NCI-H1417 (cell line): ENCODE measurements at regions not wholly inside any gene's neighbourhood (a gene's known extent, or its start where the extent isn't known, plus 50 kb on each side); places are given as distances from the start of the nearest gene placed in this dataset.
A peak's percentile ranks its signal among the peaks of the same experiment; 100 is the strongest.

ENCODE experiments used
- DNase-seq, 3 experiments: peaks; one replicate each; lab custom pipeline; 2025; lab: John Stamatoyannopoulos, UW

DNA sequence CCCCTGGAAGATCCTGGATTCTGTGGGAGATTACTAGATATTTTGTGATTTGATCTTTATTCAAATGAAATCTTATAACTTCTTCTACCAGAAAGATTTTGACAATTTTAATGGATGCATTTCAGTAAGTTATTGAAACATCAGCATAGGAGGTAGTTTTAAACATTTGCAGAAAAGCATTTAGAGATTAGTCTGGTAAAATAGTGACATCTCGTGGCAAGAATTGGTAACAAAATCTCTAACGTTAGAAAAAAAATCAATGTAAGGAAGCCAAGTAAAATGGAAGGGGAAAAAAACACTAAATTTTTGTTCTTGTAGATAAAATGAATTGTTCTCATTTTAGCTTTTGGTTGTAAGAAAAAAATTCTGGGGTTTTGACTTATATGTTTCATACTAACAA is 73.3 kb downstream of the TASL start:
- peak in 2 of 3 experiments; percentile 45 to 87 for DNase-seq

DNA sequence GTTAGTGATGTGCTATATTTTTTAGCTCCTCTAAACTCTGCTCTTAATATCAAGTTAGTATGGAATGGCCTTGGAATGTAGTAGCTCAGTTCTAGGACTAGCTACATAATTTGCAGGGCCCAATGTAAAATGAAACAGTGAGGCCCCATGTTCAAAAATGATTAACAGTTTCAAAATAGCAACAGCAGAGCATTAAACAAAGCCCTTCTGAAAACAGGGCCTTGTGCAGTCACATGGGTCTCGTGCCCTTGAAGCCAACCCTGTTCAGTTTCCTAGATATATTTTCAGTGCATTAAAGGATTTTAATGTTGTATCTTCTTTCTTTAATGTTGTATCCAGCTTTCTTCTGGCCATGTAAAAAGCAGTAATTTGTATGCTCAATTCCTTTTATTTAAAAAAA is 82.1 kb downstream of the TASL start:
- DNase-seq = no peak

DNA sequence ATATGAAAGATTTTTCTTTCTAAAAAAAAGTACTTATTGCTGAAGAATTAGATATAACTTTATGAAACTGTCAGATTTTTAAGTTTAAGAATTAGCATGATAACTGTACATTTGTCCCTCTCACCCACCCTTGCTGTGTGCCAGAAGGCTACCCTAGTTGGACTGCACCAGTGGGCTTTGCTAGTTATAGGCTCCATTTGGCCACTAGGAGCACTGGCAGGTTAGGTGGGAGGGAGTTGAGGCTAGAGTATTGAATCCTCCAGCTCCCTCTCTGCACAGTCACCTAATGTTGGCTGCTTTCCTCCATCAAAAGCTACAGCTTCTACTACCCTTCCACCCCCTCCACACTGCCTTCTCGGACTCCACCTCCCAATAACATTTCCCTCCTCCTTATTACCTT is 84.2 kb downstream of the TASL start:
- DNase-seq = no peak

DNA sequence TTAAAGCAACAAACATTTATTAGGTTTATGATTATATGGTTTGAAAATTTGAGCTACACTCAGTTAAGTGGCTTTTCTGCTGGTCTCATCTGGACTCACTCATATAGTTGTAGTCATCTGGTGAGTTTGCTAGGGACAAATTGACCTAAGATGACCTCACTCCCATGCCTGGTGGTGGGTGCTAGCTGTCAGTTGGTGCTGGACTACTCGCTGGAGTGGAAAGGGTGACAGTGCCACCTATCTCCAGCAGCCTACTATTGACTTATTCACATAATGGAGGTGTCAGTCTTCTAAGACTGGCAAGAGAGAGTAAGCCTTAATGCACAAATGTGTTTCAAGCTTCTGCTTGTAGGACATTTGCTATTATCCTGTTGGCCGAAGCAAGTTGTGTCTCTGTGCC is 88.2 kb downstream of the TASL start:
- DNase-seq = peak in 2 of 3 experiments; percentile 42 to 73

DNA sequence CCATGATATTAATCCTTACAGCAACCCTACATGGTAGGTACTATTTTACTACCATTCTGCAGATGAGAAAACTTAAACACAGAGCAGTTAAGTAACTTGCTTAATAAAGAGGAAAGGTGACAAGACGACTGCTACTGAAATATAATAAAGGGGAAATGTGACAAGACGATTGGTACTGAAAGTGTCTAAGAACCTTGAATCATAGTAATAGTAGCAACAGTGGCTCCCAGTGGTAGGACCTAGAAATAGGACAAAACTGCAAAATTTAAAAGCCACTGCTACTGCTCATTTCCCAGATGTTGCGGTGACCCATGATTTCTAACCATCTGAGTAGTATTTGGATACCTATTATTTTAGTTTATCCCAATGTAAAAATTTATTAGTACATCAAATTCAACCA is 89.5 kb downstream of the TASL start:
- DNase-seq = peak; percentile 23 to 66 (median 62)

DNA sequence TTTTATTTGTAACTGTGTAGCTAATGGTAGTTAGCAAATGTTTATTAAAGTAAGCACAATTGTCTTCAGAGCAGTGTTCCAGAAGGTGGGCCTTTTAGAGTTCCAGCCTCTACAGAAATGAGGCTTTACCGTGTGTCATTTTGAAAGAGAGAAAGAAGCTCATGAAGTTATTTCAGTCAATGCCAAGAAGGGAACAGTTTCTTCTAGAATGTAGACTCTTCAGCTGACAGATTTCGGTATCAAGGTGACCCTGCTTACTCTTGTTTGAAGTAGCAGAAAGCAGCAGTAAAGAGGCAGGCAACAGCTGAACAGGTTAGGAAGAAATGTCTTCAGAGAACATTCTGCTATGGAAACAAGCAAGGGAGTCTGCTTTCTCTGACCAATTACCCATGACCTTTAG is 93.6 kb downstream of the TASL start:
- no peak for DNase-seq

DNA sequence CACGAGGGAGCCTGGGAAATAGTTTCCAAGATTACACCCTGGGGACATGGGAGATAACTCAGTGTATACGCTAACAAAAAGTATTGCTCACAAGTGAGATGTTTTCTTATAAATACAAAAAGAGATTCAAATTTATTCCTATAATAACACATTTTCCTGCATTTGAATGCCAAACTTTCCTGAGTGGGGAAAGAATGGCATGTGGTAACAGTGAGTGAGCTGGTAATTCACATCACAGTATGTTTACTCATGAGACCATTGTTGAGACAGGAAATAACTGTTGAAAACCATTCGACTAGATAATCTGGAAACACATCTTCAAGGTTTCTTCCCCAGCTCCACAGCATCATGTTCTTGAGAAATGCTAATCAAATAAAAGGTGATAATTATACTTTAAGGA is 109.1 kb downstream of the TASL start:
- DNase-seq = no peak
